MM.1S (cell line): ENCODE measurements at regions not wholly inside any gene's neighbourhood (a gene's known extent, or its start where the extent isn't known, plus 50 kb on each side); places are given as distances from the start of the nearest gene placed in this dataset.

Experiments used
- DNase-seq: peaks from one replicate; pipeline ENCODE4 v3.0.0-alpha.2; 2015
- H2AFZ ChIP-seq: fragments of 300-600 bp; sonication (generic); 2 replicates; pipeline ENCODE4 v1.6.0; 2016; ENCODE audit warnings: antibody characterized with exemption, low read length
- H3F3A ChIP-seq: fragments of 300-600 bp; sonication (generic); 2 replicates; pipeline ENCODE4 v1.6.1; 2016; ENCODE audit warnings: mild to moderate bottlenecking, antibody characterized with exemption, low read length, moderate library complexity, mixed read lengths; ENCODE audit not compliant: insufficient read depth
- H3K27ac ChIP-seq: fragments of 300-600 bp; sonication (generic); 2 replicates; pipeline ENCODE4 v1.5.1; 2016; ENCODE audit warnings: mild to moderate bottlenecking, low read length
- H3K27me3 ChIP-seq: fragments of 300-600 bp; sonication (generic); replicated peaks from 2 replicates; pipeline ENCODE4 v1.6.0; 2016; ENCODE audit warnings: low read length; ENCODE audit not compliant: insufficient read depth
- H3K36me3 ChIP-seq: fragments of 300-600 bp; sonication (generic); replicated peaks from 2 replicates; pipeline ENCODE4 v1.6.1; 2016; ENCODE audit warnings: mild to moderate bottlenecking, low read length, mixed read lengths; ENCODE audit not compliant: insufficient read depth
- H3K4me1 ChIP-seq: fragments of 300-600 bp; sonication (generic); 2 replicates; pipeline ENCODE4 v1.6.1; 2016; ENCODE audit warnings: low read length, mixed read lengths
- H3K4me2 ChIP-seq: fragments of 300-600 bp; sonication (generic); 2 replicates; pipeline ENCODE4 v1.6.0; 2016; ENCODE audit warnings: low read depth, low read length
- H3K4me3 ChIP-seq: fragments of 300-600 bp; sonication (generic); 2 replicates; pipeline ENCODE4 v1.5.1; 2016; ENCODE audit warnings: low read length, mixed read lengths
- H3K79me2 ChIP-seq: fragments of 300-600 bp; sonication (generic); 2 replicates; pipeline ENCODE4 v1.6.1; 2016; ENCODE audit warnings: mixed run types, low read length, mixed read lengths
- H3K9ac ChIP-seq: fragments of 300-600 bp; sonication (generic); 2 replicates; pipeline ENCODE4 v1.6.1; 2016; ENCODE audit warnings: low read length, mixed read lengths
- H3K9me2 ChIP-seq: fragments of 300-600 bp; sonication (generic); replicated peaks from 2 replicates; pipeline ENCODE4 v1.6.1; 2016; ENCODE audit warnings: mild to moderate bottlenecking, low read length, mixed read lengths; ENCODE audit not compliant: insufficient read depth
- H3K9me3 ChIP-seq: fragments of 300-600 bp; sonication (generic); replicated peaks from 2 replicates; pipeline ENCODE4 v1.6.1; 2016; ENCODE audit warnings: mild to moderate bottlenecking, low read length, mixed read lengths; ENCODE audit not compliant: insufficient read depth
- H4K20me1 ChIP-seq: fragments of 300-600 bp; sonication (generic); 2 replicates; pipeline ENCODE4 v1.6.1; 2016; ENCODE audit warnings: mild to moderate bottlenecking, low read length, moderate library complexity, mixed read lengths; ENCODE audit not compliant: insufficient read depth
- EZH2 ChIP-seq: fragments of 300-600 bp; sonication (generic); optimal IDR thresholded peaks from 2 replicates; pipeline ENCODE3; 2017; ENCODE audit warnings: low read depth, mild to moderate bottlenecking, antibody characterized with exemption, low read length, mixed read lengths
- EZH2phosphoT487 ChIP-seq: fragments of 300-600 bp; sonication (generic); IDR thresholded peaks from 2 replicates; pipeline ENCODE4 v1.6.1; 2018; ENCODE audit warnings: antibody characterized with exemption, low read length
- TF ChIP-seq, protein P1 (sequence below): fragments of 300-600 bp; sonication (generic); IDR thresholded peaks from 2 replicates; pipeline ENCODE4 v1.5.1; 2016; ENCODE audit warnings: antibody characterized with exemption, low read length, mixed read lengths

DNA sequence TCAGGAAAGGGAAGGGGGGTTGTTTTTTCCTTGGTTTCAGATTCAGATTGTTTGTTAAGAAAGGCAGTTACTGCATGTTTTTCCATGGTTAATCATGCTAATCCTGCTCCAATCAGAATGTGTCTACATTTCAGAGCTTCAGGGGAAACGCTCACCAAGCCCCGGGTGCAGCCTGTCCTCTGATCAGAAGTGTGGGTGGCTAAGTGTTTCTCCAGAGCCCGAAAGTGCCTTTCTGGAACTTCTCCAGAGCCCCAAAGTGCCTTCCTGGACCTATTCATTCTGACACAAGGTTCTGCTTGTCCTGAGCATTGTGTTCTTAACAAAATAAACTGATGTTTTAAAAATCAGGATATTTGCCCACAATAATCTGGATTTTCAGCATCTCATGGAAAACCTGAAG lies 359.0 kb upstream of the ZNF521 start:
- no peak for TF ChIP-seq EZH2
- TF ChIP-seq, protein P1, sequence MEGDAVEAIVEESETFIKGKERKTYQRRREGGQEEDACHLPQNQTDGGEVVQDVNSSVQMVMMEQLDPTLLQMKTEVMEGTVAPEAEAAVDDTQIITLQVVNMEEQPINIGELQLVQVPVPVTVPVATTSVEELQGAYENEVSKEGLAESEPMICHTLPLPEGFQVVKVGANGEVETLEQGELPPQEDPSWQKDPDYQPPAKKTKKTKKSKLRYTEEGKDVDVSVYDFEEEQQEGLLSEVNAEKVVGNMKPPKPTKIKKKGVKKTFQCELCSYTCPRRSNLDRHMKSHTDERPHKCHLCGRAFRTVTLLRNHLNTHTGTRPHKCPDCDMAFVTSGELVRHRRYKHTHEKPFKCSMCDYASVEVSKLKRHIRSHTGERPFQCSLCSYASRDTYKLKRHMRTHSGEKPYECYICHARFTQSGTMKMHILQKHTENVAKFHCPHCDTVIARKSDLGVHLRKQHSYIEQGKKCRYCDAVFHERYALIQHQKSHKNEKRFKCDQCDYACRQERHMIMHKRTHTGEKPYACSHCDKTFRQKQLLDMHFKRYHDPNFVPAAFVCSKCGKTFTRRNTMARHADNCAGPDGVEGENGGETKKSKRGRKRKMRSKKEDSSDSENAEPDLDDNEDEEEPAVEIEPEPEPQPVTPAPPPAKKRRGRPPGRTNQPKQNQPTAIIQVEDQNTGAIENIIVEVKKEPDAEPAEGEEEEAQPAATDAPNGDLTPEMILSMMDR: no peak
- no peak for TF ChIP-seq EZH2phosphoT487
- Histone ChIP-seq H3K9me3 (no peaks in the 10 kb centered on the region), H3K36me3 (no peaks in the 10 kb centered on the region), H3K9ac (no peak overlapping the region), H4K20me1 (no peaks in the 10 kb centered on the region), H3K4me1 (no peaks in the 10 kb centered on the region), H3K79me2 (no peaks in the 10 kb centered on the region), H3K4me3 (no peak overlapping the region), H3K27ac (no peak overlapping the region), H3K4me2 (no peak overlapping the region), H3F3A (no peaks in the 10 kb centered on the region), H3K9me2 (no peaks in the 10 kb centered on the region), H3K27me3 (no peaks in the 10 kb centered on the region), H2AFZ (no peak overlapping the region)
- no peak for DNase-seq

- H3K27ac ChIP-seq: no peak overlapping the region
- no peaks in the 10 kb centered on the region for H3F3A ChIP-seq
- H4K20me1 ChIP-seq: no peaks in the 10 kb centered on the region
- TF ChIP-seq EZH2phosphoT487: no peak
- TF ChIP-seq, protein P1: no peak
- no peak for TF ChIP-seq EZH2
- no peaks in the 10 kb centered on the region for H3K79me2 ChIP-seq
- DNase-seq: no peak
- H3K9me3 ChIP-seq: no peaks in the 10 kb centered on the region
- no peaks in the 10 kb centered on the region for H3K27me3 ChIP-seq
- no peaks in the 10 kb centered on the region for H3K36me3 ChIP-seq
- no peaks in the 10 kb centered on the region for H3K4me1 ChIP-seq
- H3K4me2 ChIP-seq: no peak overlapping the region
- H3K9ac ChIP-seq: no peak overlapping the region
- no peak overlapping the region for H3K4me3 ChIP-seq
- H2AFZ ChIP-seq: no peak overlapping the region
- H3K9me2 ChIP-seq: no peaks in the 10 kb centered on the region
Measured at GRCh38 chr18:25705650-25706049, 353.7 kb upstream of the ZNF521 start.

DNA sequence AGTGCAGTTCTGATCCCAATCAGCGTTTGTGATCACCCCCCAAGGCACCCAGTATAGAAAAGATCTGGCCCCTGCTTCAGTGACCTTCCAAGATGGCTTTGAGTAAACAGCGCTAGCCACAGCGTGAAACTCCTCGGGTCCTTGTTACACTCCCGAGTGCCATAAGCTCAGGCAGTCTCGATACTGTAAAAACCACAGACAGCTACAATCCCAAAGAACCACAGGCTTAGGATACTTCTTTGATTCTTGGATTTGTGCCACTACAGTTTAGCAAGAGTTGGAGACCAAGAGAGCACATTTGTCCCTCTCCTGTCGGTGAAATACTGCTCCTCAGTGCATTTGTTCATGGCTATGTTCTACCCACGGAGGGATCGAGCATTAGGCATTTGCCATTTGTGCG lies 352.5 kb upstream of the ZNF521 start:
- H3K9me3 ChIP-seq: no peaks in the 10 kb centered on the region
- H3K4me1 ChIP-seq: no peaks in the 10 kb centered on the region
- no peak overlapping the region for H3K4me2 ChIP-seq
- H2AFZ ChIP-seq: no peak overlapping the region
- DNase-seq: no peak
- TF ChIP-seq, protein P1: no peak
- no peak for TF ChIP-seq EZH2
- no peak for TF ChIP-seq EZH2phosphoT487
- H3K36me3 ChIP-seq: no peaks in the 10 kb centered on the region
- H3F3A ChIP-seq: no peaks in the 10 kb centered on the region
- H3K9me2 ChIP-seq: no peaks in the 10 kb centered on the region
- no peak overlapping the region for H3K27ac ChIP-seq
- no peak overlapping the region for H3K9ac ChIP-seq
- H3K27me3 ChIP-seq: no peaks in the 10 kb centered on the region
- no peak overlapping the region for H3K4me3 ChIP-seq
- H3K79me2 ChIP-seq: no peaks in the 10 kb centered on the region
- H4K20me1 ChIP-seq: no peaks in the 10 kb centered on the region
